Mesendoderm (in vitro differentiated cells): ENCODE measurements at regions not wholly inside any gene's neighbourhood (a gene's known extent, or its start where the extent isn't known, plus 50 kb on each side); places are given as distances from the start of the nearest gene placed in this dataset. TPM values are rescaled to one million over a fixed set of nuclear protein-coding genes. Genes with fewer than 3 reads are reported as not detected.

Experiments used
- DNase-seq: peaks from one replicate; pipeline ENCODE4 v3.0.0; 2013
- H2AK5ac ChIP-seq: 2 replicates; pipeline ENCODE4 v1.6.1; 2013; ENCODE audit warnings: low read length, inconsistent platforms
- H2BK120ac ChIP-seq: 2 replicates; pipeline ENCODE4 v1.6.1; 2013; ENCODE audit warnings: low read depth, mild to moderate bottlenecking, low read length, moderate library complexity, mixed read lengths
- H2BK15ac ChIP-seq: replicated peaks from 2 replicates; pipeline ENCODE4 v1.6.1; 2013; ENCODE audit warnings: low read depth, mild to moderate bottlenecking, moderate library complexity
- H2BK5ac ChIP-seq: 2 replicates; pipeline ENCODE4 v1.6.1; 2013; ENCODE audit warnings: low read length, inconsistent platforms
- H3K18ac ChIP-seq: 2 replicates; pipeline ENCODE4 v1.6.1; 2013; ENCODE audit warnings: mild to moderate bottlenecking, low read length, mixed read lengths
- H3K23ac ChIP-seq: one replicate; pipeline ENCODE4 v1.6.1; 2013; ENCODE audit warnings: low read length
- H3K27ac ChIP-seq: 2 replicates; pipeline ENCODE4 v1.5.1; 2013; ENCODE audit warnings: low read depth, mild to moderate bottlenecking, inconsistent platforms, low read length, moderate library complexity
- H3K27me3 ChIP-seq: 2 replicates; pipeline ENCODE4 v1.6.1; 2013; ENCODE audit warnings: low read length, control low read depth, mild to moderate bottlenecking, inconsistent platforms; ENCODE audit not compliant: insufficient read depth, poor library complexity
- H3K36me3 ChIP-seq: 2 replicates; pipeline ENCODE4 v1.6.1; 2013; ENCODE audit warnings: low read length, inconsistent platforms; ENCODE audit not compliant: control insufficient read depth, insufficient read depth
- H3K4ac ChIP-seq: one replicate; pipeline ENCODE4 v1.6.1; 2013; ENCODE audit warnings: low read depth, mild to moderate bottlenecking, low read length, moderate library complexity
- H3K4me1 ChIP-seq: 2 replicates; pipeline ENCODE4 v1.6.1; 2013; ENCODE audit warnings: low read depth, low read length, inconsistent platforms; ENCODE audit not compliant: control insufficient read depth
- H3K4me2 ChIP-seq: 2 replicates; pipeline ENCODE4 v1.6.1; 2013; ENCODE audit warnings: low read length
- H3K4me3 ChIP-seq: 2 replicates; pipeline ENCODE4 v1.5.1; 2013; ENCODE audit warnings: mild to moderate bottlenecking, low read length
- H3K56ac ChIP-seq: one replicate; pipeline ENCODE4 v1.6.1; 2013; ENCODE audit warnings: low read length
- H3K79me1 ChIP-seq: 2 replicates; pipeline ENCODE4 v1.6.1; 2013; ENCODE audit warnings: low read length, inconsistent platforms
- H3K79me2 ChIP-seq: 2 replicates; pipeline ENCODE4 v1.6.1; 2013; ENCODE audit warnings: mild to moderate bottlenecking, low read length; ENCODE audit not compliant: control insufficient read depth, insufficient read depth
- H3K9ac ChIP-seq: 2 replicates; pipeline ENCODE4 v1.6.1; 2013; ENCODE audit warnings: low read length, inconsistent platforms
- H4K5ac ChIP-seq: one replicate; pipeline ENCODE4 v1.6.1; 2013; ENCODE audit warnings: low read length
- H4K8ac ChIP-seq: one replicate; pipeline ENCODE4 v1.6.1; 2013; ENCODE audit warnings: low read depth, mild to moderate bottlenecking, control low read depth, low read length, moderate library complexity
- WGBS: extraction: QIAGEN DNeasy Blood & Tissue Kit; methylation state at CpG from one replicate; pipeline ENCODE4 v1.1.7; 2013; ENCODE audit warnings: low lambda C conversion rate, missing lambda C conversion rate; ENCODE audit not compliant: insufficient coverage; ENCODE audit errors: extremely low coverage; 5-methylcytosine and 5-hydroxymethylcytosine counted together
- small RNA-seq: library from polyadenylated mRNA; stranded (forward); fragments of <200 nt; extraction: miRNeasy Mini kit (QIAGEN cat#:217004); gene quantifications from one replicate; pipeline ENCODE3, GENCODE V24; 2013; ENCODE audit not compliant: insufficient read depth

- H2AK5ac ChIP-seq = no peak overlapping the region
- H3K56ac ChIP-seq = no peak overlapping the region
- WGBS = no CpG with 5 or more reads among the region's 1 CpG
- H3K4me1 ChIP-seq = no peaks in the 10 kb centered on the region
- no peak overlapping the region for H2BK5ac ChIP-seq
- H2BK120ac ChIP-seq = no peak overlapping the region
- no peak overlapping the region for H3K27ac ChIP-seq
- H4K8ac ChIP-seq = no peak overlapping the region
- no peak for DNase-seq
- H3K23ac ChIP-seq = no peak overlapping the region
- no peak overlapping the region for H4K5ac ChIP-seq
- no peak overlapping the region for H3K4me2 ChIP-seq
- no peaks in the 10 kb centered on the region for H3K27me3 ChIP-seq
- no peak overlapping the region for H3K4me3 ChIP-seq
- no peak overlapping the region for H3K9ac ChIP-seq
- H3K79me2 ChIP-seq = no peaks in the 10 kb centered on the region
- no peaks in the 10 kb centered on the region for H3K36me3 ChIP-seq
- no peak overlapping the region for H2BK15ac ChIP-seq
- H3K18ac ChIP-seq = no peak overlapping the region
- H3K4ac ChIP-seq = no peak overlapping the region
- H3K79me1 ChIP-seq = no peaks in the 10 kb centered on the region
These were observed 51.8 kb upstream of the RAB6C start for GRCh38 chr2:129927696-129928095.

DNA sequence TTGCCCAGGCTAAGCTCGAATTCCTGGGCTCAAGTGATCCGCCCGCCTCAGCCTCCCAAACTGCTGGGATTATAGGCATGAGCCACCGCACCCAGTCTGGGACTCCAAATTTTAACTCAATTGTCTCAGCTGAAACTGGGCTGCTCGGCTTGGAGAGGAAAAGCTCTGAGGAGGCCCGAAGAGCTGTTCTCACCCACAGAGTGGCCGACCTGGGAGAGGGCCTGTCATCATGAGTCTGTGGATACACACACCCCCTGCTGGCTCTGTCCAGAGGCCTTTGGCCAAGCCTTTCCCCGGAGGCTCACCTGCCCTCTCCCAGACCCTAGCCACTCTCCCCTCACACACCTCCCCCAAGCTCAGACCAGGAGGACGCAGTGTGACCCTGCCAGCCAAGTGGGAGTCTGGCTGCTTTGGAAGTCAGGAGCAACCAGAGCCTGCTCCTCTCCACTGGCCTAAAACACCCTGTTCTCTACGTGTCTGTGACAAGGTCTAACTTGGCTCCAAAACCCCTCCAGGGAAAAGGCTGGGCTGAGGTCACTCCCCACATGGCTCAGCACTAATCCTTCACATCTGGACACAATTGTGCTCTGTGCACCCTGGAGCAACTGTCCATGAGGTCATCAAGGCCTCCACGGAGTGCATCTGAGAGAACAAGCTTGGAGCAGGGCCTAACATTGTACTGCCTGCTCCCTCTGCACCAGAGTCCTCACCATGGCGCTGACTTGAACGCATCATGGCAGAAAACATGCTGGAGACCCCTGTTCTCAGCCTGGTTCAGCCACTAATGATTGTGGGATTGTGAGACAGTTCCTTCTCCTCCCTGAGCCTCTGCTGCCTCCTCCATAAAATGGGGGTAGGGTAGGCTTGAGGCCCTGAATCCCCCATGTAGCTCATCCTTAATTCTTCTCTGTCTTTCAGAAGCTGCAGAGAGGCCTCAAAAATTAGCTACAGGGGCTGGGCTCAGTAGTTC, 49.9 kb upstream of the RAB6C start:
- Histone ChIP-seq H3K4me2 (no peak overlapping the region), H4K8ac (no peak overlapping the region), H3K79me2 (no peaks in the 10 kb centered on the region), H2BK15ac (no peak overlapping the region), H3K79me1 (no peaks in the 10 kb centered on the region), H3K4me1 (no peaks in the 10 kb centered on the region), H3K56ac (no peak overlapping the region), H3K36me3 (no peaks in the 10 kb centered on the region), H2BK5ac (no peak overlapping the region), H3K27me3 (no peaks in the 10 kb centered on the region), H2AK5ac (no peak overlapping the region), H3K18ac (no peak overlapping the region), H3K27ac (no peak overlapping the region), H3K4me3 (no peak overlapping the region), H2BK120ac (no peak overlapping the region), H3K4ac (no peak overlapping the region), H3K23ac (no peak overlapping the region), H3K9ac (no peak overlapping the region), H4K5ac (no peak overlapping the region)
- WGBS = no CpG with 5 or more reads among the region's 13 CpGs
- DNase-seq = no peak

Small RNA genes in the stretch of these regions (small RNA-seq; reads per million reads assigned to genes)
- gene RNA5SP103 = not detected
